ENCODE measurements at regions not wholly inside any gene's neighbourhood (a gene's known extent, or its start where the extent isn't known, plus 50 kb on each side); places are given as distances from the start of the nearest gene placed in this dataset.

- TF ChIP-seq POLR2A (IDR thresholded peaks at IDR 0.05) (no peak), CTCF (IDR thresholded peaks at IDR 0.05) (no peak)
These were observed 380.7 kb upstream of the KCNMB2 start for GRCh38 chr3:178155521-178155920.

Measured in breast epithelium (tissue), 3 donors.